SK-N-MC (cell line): ENCODE measurements at regions not wholly inside any gene's neighbourhood (a gene's known extent, or its start where the extent isn't known, plus 50 kb on each side); places are given as distances from the start of the nearest gene placed in this dataset.

Experiments
- EZH2 ChIP-seq: fragments of 200-600 bp; sonication (generic); IDR thresholded peaks from one replicate; pipeline ENCODE4 v1.6.1; 2017; ENCODE audit warnings: antibody characterized with exemption
- POLR2AphosphoS5 ChIP-seq: IDR thresholded peaks from 2 replicates; pipeline ENCODE4 v1.6.1; 2012; ENCODE audit warnings: mild to moderate bottlenecking, low read depth, low read length, borderline replicate concordance

GRCh38 chr3:197404754-197405153 lies 106.3 kb upstream of the DLG1 start:
- TF ChIP-seq POLR2AphosphoS5 (no peak), EZH2 (no peak)
